Stimulated activated CD4-positive, alpha-beta T cell treated with anti-CD3 and anti-CD28 coated beads, Interleukin-2, amount 100 ng/mL, for 24 hours (primary cell): ENCODE measurements at regions not wholly inside any gene's neighbourhood (a gene's known extent, or its start where the extent isn't known, plus 50 kb on each side); places are given as distances from the start of the nearest gene placed in this dataset.
"Not testable (repeated sequence)": the region's sequence is repeated elsewhere in the genome, so short reads cannot be mapped to it uniquely, and the experiment has no call there.

ENCODE experiments used
- DNase-seq, 2 donors: peaks; one replicate each; pipeline ENCODE4 v3.0.0-alpha.2; 2020

- no peak for DNase-seq
These were observed 175.7 kb downstream of the ETAA1 start for GRCh38 chr2:67572721-67573435.

- no peak for DNase-seq
These were observed 177.1 kb downstream of the ETAA1 start for GRCh38 chr2:67574230-67574629.

- DNase-seq = no peak
These were observed 179.1 kb downstream of the ETAA1 start for GRCh38 chr2:67576226-67576625.

- DNase-seq = no peak
These were observed 179.9 kb downstream of the ETAA1 start for GRCh38 chr2:67576991-67577390.

GRCh38 chr2:67579216-67579615 is 182.1 kb downstream of the ETAA1 start:
- no peak for DNase-seq

- DNase-seq = no peak
These were observed 182.7 kb downstream of the ETAA1 start for GRCh38 chr2:67579806-67580205.

- DNase-seq = no peak
These were observed 184.6 kb downstream of the ETAA1 start for GRCh38 chr2:67581751-67582150.

- DNase-seq = no peak
These were observed 186.1 kb downstream of the ETAA1 start for GRCh38 chr2:67583185-67583584.

GRCh38 chr2:67585400-67585799 is 188.3 kb downstream of the ETAA1 start:
- DNase-seq = no peak

- not testable (repeated sequence) for DNase-seq
These were observed 192.0 kb downstream of the ETAA1 start for GRCh38 chr2:67589121-67589520.

GRCh38 chr2:67594522-67594921 is 197.4 kb downstream of the ETAA1 start:
- DNase-seq = not testable (repeated sequence)

- DNase-seq = no peak
These were observed 199.7 kb downstream of the ETAA1 start for GRCh38 chr2:67596871-67597270.

GRCh38 chr2:67599561-67599960 is 202.4 kb downstream of the ETAA1 start:
- DNase-seq = no peak

- DNase-seq = no peak
These were observed 203.2 kb downstream of the ETAA1 start for GRCh38 chr2:67600222-67600871.

GRCh38 chr2:67600946-67601345 is 203.8 kb downstream of the ETAA1 start:
- DNase-seq = no peak

- no peak for DNase-seq
These were observed 207.2 kb downstream of the ETAA1 start for GRCh38 chr2:67604360-67604759.

- no peak for DNase-seq
These were observed 215.5 kb downstream of the ETAA1 start for GRCh38 chr2:67612576-67613042.

- no peak for DNase-seq
These were observed 216.1 kb downstream of the ETAA1 start for GRCh38 chr2:67613227-67613626.

- DNase-seq = no peak
These were observed 217.3 kb downstream of the ETAA1 start for GRCh38 chr2:67614454-67614853.

- no peak for DNase-seq
These were observed 219.6 kb downstream of the ETAA1 start for GRCh38 chr2:67616749-67617148.

GRCh38 chr2:67619204-67619603 is 222.1 kb downstream of the ETAA1 start:
- no peak for DNase-seq

- not testable (repeated sequence) for DNase-seq
These were observed 226.6 kb downstream of the ETAA1 start for GRCh38 chr2:67623741-67624140.

GRCh38 chr2:67625178-67625577 is 228.0 kb downstream of the ETAA1 start:
- DNase-seq = no peak

- DNase-seq = no peak
These were observed 228.8 kb downstream of the ETAA1 start for GRCh38 chr2:67625690-67626475.
